ENCODE measurements at regions not wholly inside any gene's neighbourhood (a gene's known extent, or its start where the extent isn't known, plus 50 kb on each side); places are given as distances from the start of the nearest gene placed in this dataset.

DNA sequence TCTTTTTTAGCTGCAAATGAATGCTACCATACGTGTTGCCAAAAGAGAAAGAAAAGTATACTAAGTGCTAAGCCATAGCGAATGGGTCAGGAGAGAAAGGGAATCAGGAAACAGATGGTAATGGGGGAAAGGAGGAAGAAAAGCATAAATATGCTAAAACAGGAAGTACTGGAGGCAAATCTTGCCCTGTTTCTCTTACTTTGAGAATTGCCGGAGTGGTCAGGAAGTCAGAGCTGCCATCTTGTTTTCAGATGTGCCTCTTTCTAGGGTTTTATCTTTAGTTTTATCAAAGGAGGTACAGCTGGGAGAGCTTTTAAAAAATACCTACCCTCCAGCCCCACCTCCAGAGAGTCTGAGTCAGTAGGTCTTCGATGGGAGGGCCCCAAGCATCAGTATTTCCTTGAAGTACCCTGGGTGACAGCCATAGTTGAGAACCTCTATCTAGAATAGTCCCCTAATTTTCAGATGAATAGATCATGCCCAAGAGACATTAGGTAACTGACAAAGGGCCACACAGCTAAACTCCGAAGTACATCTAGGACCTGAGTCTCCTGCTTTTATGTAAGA lies 193.3 kb downstream of the CLIC5 start:
- Histone ChIP-seq H3K27me3 (no peaks in the 10 kb centered on the region), H3K4me1 (no peaks in the 10 kb centered on the region), H3K4me3 (no peak overlapping the region), H3K9me3 (no peaks in the 10 kb centered on the region), H3K36me3 (no peaks in the 10 kb centered on the region), H3K27ac (no peak overlapping the region)
- TF ChIP-seq, protein P1, sequence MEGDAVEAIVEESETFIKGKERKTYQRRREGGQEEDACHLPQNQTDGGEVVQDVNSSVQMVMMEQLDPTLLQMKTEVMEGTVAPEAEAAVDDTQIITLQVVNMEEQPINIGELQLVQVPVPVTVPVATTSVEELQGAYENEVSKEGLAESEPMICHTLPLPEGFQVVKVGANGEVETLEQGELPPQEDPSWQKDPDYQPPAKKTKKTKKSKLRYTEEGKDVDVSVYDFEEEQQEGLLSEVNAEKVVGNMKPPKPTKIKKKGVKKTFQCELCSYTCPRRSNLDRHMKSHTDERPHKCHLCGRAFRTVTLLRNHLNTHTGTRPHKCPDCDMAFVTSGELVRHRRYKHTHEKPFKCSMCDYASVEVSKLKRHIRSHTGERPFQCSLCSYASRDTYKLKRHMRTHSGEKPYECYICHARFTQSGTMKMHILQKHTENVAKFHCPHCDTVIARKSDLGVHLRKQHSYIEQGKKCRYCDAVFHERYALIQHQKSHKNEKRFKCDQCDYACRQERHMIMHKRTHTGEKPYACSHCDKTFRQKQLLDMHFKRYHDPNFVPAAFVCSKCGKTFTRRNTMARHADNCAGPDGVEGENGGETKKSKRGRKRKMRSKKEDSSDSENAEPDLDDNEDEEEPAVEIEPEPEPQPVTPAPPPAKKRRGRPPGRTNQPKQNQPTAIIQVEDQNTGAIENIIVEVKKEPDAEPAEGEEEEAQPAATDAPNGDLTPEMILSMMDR (IDR thresholded peaks at IDR 0.05): no peak
- TF ChIP-seq POLR2A (IDR thresholded peaks at IDR 0.05) (no peak), EP300 (IDR thresholded peaks at IDR 0.05) (no peak), POLR2AphosphoS5 (IDR thresholded peaks at IDR 0.05) (no peak)
- WGBS, 2 donors (ENCODE audit: low coverage in 1 of 2): 73 to 77% methylated on average over 3 to 5 of the region's 5 CpGs
- no peak for ATAC-seq

DNA sequence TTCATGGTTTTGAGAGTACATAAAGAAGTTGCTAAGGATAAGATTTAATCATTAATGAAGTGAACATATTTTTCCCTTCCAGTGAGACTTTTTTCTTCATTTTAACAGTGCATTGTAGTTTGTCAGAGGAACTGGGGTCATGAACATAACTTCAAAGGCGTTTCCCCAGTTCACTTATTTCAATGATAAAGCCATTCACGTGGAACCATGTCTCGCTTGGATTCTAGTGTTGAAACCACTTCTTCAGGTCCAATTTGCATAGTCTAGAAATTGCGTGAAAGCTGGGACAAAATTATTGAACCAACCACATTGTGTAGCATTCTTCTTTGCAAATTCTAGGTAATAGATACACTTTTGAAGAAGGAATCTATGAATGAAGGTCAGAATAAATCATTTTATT lies 197.0 kb downstream of the CLIC5 start:
- Histone ChIP-seq H3K4me1 (no peaks in the 10 kb centered on the region), H3K27me3 (peaks cover 3% of the 10 kb centered on the region), H3K9me3 (no peaks in the 10 kb centered on the region), H3K36me3 (no peaks in the 10 kb centered on the region), H3K4me3 (no peak overlapping the region), H3K27ac (no peak overlapping the region)
- TF ChIP-seq EP300 (IDR thresholded peaks at IDR 0.05) (no peak), POLR2A (IDR thresholded peaks at IDR 0.05) (no peak), POLR2AphosphoS5 (IDR thresholded peaks at IDR 0.05) (no peak)
- TF ChIP-seq, protein P1 (IDR thresholded peaks at IDR 0.05): no peak
- 87 to 92% methylated on average over 4 of the region's 4 CpGs for WGBS, 2 donors (ENCODE audit: low coverage in 1 of 2)
- ATAC-seq: no peak

DNA sequence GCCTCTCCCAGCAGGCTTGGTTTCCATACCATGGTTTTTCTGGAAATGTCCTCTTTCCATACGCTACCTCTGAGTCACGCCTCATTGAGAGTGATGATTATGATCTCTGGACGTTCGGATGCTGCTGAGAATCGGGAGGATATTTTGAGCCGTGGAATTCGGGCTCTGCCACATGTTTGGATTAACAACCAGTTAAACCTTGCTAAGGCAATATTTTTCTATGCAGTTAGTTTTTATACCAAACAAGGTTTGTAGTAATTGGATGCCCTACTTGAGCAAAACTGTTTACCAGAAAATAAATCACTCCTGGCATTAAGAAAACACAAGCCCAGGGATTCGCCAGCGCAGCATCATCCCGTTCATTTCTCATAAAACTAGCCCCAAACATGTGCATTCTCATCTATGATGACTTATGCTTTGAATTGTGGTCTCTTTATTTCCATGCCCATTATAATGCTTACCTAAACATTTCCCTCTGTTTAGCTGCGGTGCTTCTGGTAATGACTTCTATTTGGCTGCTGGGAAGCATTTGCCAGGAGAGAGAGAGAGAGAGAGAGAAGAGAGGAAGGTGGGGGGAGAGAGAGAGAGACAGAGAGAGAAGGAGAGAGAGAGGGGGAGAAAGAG lies 198.9 kb downstream of the CLIC5 start:
- Histone ChIP-seq H3K27me3 (peaks cover 3% of the 10 kb centered on the region), H3K9me3 (no peaks in the 10 kb centered on the region), H3K4me1 (no peaks in the 10 kb centered on the region), H3K27ac (no peak overlapping the region), H3K4me3 (no peak overlapping the region), H3K36me3 (no peaks in the 10 kb centered on the region)
- no peak for ATAC-seq
- 51 to 90% methylated on average over 10 to 11 of the region's 11 CpGs for WGBS, 2 donors (ENCODE audit: low coverage in 1 of 2)
- TF ChIP-seq POLR2A (IDR thresholded peaks at IDR 0.05) (no peak), POLR2AphosphoS5 (IDR thresholded peaks at IDR 0.05) (no peak), EP300 (IDR thresholded peaks at IDR 0.05) (no peak)
- TF ChIP-seq, protein P1 (IDR thresholded peaks at IDR 0.05): no peak

DNA sequence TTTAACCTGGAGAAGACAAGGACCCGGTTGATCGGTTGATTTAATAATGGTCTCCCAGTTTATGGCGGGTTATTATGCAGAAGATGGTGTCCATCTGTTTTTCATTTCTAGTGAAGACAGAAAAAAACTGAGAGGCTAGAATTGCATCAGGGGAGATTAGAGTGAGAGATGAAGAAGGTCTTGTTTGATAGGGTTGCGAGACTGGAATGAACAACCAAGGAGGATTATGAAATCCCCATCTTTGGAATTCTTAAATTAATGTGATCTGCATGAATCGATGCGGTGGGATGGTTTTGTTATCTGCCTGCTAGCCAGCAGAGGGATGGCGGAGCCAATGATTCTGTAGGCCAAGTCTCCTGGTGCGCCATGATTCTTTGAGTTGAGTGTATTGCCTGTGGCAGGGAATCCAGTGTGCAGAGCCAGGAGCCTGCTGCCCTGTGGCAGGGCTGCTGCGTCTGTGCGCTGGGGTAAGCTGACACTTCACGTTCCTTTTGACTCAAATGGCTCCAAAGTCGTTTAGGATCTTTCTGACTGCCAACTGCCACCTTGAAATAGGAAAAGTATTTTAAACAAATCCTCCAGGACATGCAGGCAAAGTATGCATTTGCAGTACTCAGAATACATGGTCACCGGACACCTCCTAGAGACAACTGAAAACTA lies 200.1 kb downstream of the CLIC5 start:
- WGBS, 2 donors (ENCODE audit: low coverage in 1 of 2): 81 to 84% methylated on average over 9 to 12 of the region's 13 CpGs
- Histone ChIP-seq H3K4me1 (no peaks in the 10 kb centered on the region), H3K27ac (no peak overlapping the region), H3K36me3 (no peaks in the 10 kb centered on the region), H3K4me3 (no peak overlapping the region), H3K27me3 (peaks cover 3% of the 10 kb centered on the region), H3K9me3 (no peaks in the 10 kb centered on the region)
- ATAC-seq: no peak
- TF ChIP-seq, protein P1 (IDR thresholded peaks at IDR 0.05): no peak
- TF ChIP-seq EP300 (IDR thresholded peaks at IDR 0.05) (no peak), POLR2A (IDR thresholded peaks at IDR 0.05) (no peak), POLR2AphosphoS5 (IDR thresholded peaks at IDR 0.05) (no peak)

DNA sequence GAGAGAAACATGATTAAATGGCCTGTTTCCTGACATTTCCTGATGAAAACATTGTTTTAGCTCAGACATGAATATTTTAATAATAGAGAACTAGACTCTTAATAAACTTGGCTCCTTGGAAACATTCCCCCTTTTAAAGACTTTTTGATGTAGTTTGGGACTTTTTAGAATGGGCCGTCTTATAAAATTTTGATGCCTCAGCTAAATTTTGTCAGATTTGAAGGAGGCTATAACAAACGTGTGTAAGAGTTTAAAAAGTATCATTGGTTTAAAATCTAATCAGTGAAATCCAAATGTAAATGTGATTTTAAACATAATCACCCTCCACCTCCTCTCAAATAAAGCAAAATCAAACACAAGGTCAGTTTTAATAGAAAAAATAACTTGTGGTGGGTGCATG lies 200.9 kb downstream of the CLIC5 start:
- Histone ChIP-seq H3K4me1 (no peaks in the 10 kb centered on the region), H3K27me3 (peaks cover 3% of the 10 kb centered on the region), H3K27ac (no peak overlapping the region), H3K9me3 (no peaks in the 10 kb centered on the region), H3K36me3 (no peaks in the 10 kb centered on the region), H3K4me3 (no peak overlapping the region)
- ATAC-seq: no peak
- 71 to 80% methylated on average over 2 of the region's 2 CpGs for WGBS, 2 donors (ENCODE audit: low coverage in 1 of 2)
- TF ChIP-seq, protein P1 (IDR thresholded peaks at IDR 0.05): no peak
- TF ChIP-seq EP300 (IDR thresholded peaks at IDR 0.05) (no peak), POLR2AphosphoS5 (IDR thresholded peaks at IDR 0.05) (no peak), POLR2A (IDR thresholded peaks at IDR 0.05) (no peak)

All from gastroesophageal sphincter (tissue), 4 donors.